GM21529 (cell line): ENCODE measurements at regions not wholly inside any gene's neighbourhood (a gene's known extent, or its start where the extent isn't known, plus 50 kb on each side); places are given as distances from the start of the nearest gene placed in this dataset.

Source experiments
- ATAC-seq: cut with Tn5 transposase; IDR thresholded peaks from one replicate; pipeline ENCODE4 v1.9.1; 2021; ENCODE audit not compliant: unreplicated experiment

- ATAC-seq: no peak
Measured at GRCh38 chr5:138626333-138626944, 51.2 kb upstream of the HSPA9 start.

GRCh38 chr5:138625134-138625533 is 49.9 kb upstream of the HSPA9 start:
- ATAC-seq: no peak
